Stimulated activated CD4-positive, alpha-beta T cell treated with anti-CD3 and anti-CD28 coated beads, Interleukin-15, amount 100 ng/mL, for 48 hours (primary cell): ENCODE measurements at regions not wholly inside any gene's neighbourhood (a gene's known extent, or its start where the extent isn't known, plus 50 kb on each side); places are given as distances from the start of the nearest gene placed in this dataset.

Experiments
- DNase-seq, 2 donors: peaks; one replicate each; pipeline ENCODE4 v3.0.0-alpha.2; 2020; ENCODE audit warnings: low read depth in 2 of 2

DNA sequence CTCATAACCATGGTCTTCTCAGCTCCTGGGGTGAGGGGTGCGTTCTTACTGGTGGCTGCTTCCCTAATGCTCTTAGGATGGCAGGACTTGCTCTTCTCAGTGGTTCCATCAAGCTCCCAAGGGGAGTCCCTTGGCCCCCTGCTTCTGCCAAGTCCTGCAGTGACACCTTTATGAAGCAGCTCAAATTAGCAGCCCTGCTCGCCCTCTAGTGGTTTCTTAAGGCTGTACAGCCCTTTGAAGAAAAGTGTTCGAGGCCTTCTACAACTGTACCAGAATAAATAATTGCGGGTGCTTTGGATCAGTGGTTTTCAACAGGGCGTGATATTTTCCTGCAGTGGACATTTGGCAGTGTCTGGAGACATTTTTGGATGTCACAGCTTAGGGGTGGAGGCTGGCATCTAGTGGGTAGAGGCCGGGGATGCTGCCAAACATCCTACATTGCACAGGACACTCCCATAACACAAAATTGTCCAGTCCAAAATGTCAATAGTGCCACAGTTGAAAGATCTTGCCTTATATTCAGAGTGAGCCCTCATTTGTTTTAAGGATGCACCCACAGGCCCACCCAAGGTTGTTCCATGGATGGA is 204.7 kb upstream of the S100G start:
- DNase-seq, result peak in 1 of 2 donors; percentile 12

DNA sequence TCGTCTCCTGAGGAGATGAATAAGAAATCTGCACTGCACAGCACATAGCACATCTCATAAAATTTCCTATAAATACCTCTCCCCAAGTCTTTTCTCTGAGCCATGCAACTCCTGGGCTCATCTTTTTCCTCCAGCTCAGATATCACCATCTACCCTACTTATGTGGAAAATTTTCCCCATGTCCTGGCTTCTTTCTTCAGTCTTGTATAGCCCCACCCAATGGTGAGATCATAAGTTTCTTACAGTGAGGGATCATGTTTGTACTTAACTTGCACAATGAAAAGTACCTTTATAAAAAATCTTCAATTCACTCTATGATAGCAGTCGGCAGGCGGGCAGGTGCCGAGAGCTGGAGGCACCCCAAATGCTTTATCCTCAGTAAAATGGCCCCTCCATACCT is 198.6 kb upstream of the S100G start:
- DNase-seq, result no peak

DNA sequence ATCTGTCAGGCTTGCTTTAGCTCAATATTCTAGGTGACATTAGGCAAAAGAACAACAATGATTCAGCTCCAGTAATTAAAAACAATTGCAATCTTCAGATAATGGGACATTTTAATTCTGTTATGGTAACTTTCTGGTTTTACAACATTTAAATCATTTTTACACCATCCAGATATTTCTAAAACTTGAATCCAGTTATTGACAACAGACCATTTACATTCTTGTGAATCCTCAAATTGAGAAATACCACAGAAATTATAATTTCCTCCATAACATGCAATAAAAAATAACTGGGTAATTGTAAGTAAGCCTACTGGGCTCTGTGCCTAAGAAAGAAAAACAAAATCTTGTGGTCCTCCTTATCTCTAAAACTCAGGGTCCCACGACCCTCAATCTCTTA is 195.0 kb upstream of the S100G start:
- no peak for DNase-seq

DNA sequence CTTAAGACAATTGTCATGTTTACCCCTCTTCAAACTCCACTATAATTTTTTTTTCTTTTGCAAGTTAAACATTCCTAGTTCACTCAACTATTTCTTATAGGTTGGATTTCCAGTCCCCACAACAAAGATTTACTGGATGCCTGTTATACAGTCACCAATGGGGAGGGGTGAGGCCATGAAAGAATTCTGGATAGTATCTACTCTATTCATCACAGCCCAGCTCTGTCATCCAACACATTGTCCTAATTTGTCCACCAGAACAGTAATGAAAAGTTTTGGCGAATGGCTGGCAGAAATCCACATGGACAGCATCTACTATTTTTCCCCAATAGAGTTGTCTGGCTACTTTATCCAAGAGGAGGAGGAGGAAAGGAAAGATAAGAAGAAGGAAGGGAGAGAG is 192.7 kb upstream of the S100G start:
- no peak for DNase-seq

DNA sequence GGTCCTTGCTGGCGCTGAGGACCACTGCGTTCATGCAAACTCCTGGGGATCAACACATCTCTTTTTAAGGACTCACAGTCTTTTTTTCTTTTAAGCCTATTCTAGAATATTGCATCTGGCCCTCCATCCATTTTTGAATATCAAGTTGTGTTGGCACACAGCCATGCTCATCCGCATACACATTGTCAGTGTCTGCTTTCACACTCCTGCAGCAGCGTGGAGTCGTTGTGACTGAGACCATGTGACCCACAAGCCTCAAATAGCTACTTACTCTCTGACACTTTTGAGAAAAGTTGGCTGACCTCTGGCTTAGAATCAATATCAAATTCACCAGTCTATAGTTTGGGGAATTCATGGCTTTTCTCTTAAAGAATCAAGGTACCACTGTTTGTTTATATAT is 191.8 kb upstream of the S100G start:
- no peak for DNase-seq

DNA sequence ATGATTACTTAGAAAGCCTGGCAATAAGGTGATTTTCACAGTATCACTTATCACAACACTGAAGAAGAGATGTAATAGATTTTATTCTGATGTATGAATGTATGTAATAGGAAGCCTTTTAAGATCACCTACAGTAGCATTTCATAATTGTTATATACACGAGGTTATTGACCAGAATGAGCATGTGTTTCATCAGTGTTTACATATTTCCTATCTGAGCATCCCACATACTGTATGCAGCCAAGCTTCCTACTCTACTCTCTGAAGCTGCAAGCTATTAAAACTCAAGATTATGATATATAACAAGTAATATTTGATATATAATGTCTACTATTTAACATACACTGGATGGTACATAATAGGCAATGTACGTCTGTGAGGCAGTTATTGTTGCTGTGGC is 190.9 kb upstream of the S100G start:
- DNase-seq, result no peak

DNA sequence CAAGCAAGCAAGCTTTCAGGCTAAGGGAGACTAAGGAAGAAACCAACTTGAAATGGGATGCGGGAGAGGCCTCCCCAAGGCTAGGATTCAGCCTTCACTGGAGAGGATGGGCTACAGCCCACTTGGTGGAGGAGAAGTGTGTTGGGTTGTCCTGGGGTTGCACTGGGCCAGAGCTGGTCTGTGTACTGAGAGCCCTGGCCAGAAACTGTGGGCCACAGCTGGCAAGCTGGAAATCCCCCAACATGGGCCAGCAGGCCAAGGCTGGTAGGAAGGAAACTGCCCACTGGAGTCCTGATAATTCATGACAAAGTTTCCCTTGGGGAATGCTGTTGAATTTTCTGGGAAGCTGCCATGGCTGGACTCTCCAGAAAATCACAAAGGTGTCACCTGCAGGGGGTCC is 188.0 kb upstream of the S100G start:
- no peak for DNase-seq

DNA sequence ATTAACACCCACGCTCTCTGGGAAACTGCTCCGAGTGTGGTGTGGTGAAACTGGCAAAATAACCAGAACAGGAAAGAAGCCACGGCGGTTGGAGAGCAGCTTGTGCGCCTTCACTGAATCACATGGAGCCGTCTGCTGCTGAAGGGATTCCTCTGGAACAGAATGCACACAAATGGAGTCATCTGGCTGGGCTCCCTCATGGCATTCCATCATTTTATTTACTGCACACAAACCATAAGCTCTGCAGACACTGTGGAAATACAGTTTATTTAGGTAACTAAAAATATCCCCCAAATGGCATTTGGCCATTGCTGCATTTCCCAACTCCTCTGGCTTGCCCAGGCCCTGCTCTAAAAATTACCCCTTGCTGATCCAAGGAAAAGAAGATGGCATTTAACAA is 187.0 kb upstream of the S100G start:
- no peak for DNase-seq

DNA sequence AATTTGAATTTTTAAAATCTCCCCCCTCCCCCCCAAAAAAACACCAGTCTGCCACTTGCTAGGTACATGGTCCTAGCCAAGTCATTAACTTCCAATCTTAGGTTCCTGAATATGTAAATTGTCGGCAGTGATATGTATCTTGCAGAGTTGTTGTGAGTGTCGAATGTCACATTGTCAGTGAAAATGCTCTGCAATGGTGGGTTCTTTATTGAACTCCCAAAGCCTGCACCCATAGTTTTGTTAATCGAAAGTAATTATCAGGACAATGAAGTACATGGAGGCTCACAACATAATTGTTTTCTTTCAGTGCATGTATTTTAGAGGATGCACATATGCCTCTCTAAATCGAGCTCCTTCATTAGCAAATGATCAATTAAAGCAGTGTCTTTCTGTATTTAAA is 185.6 kb upstream of the S100G start:
- DNase-seq, result no peak

DNA sequence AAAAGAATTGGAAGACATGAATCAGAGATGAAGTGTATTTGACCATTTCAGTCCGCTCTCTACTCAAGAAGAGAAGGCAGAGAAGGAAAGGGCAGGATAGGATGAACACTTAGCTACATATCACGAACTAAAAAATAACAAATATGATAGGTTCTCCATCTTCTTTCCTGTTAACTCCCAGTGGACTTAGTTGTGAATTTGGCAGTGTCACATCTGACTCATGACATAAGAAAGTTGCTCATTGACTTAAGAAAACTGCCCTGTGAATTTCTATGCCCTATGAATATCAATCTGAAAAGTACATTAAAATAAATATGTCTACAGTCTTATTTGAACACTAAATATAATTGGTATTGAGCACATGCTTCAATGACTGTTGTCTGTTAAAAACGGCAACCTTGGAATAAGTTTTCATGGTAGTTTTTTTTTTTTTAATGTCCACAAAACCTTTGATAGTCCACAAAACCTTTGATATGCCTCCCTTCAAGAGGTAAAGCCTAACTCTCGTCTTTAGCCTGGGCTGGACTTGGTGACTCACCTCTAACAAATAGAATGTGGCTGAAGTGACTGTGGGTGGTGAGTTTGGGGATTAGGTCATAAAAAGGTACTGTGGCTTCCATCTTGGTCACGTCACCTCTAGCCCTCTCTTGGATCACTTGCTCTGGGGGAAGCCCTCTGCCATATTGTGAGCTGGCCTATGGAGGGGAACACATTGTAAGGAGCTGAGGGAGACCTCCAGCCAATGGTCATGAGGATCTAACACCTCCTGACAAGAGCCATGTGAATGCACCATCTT is 184.7 kb upstream of the S100G start:
- no peak for DNase-seq

DNA sequence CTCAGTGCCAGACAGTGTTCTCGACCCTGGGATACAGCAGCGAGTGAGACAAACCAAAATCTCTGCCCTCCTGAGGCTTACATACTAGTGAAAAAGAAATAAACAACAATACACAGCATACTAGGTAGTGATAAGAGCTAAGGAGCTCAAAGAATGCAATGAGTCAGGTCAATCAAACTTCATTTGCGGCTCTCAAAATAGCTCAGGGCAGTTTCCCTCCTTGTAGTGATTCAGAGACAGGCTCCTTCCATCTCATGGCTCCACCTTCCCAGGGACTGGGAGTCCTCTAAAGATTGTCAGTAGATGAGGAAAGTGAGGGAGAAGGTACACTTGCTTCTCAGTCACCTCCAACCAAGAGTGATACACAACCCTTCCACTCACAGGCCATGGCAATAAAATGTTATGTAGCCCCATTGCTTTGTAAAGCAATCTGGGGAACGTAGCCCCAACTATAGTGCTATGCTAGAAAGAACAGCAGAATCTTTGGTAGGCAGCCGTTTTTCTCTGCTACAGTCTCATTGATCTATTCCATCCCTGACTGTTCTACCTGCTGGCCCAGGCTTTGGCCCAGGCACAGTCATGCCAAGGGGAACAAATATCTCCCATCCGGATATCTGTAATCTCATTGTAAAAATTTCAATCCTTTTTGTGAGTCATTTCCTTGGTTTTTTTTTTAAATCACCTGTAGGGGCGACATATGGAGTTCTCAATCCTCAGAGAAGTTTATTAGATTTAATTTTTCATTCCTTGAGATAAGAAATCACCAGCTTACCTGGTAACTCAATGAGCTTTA is 183.1 kb upstream of the S100G start:
- no peak for DNase-seq

DNA sequence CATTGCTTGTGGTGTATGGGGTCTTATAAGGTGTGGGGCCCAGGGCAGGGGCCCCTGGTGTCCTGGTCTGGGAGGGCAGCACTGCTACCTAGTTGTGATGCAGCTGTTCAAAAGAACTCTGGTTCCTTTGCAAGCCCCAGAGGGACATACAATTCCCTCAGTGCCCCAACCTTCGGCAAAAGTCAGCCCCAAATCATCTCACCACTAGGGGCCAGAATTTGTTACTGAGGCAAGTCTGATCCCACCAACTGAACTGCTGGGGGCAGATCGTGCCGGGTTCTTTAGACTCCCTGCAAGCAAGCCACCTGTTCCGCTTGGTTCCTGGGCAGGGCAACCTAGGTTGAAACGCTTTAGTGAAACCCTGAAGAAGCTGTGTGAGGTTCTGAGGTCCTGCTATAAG is 180.1 kb upstream of the S100G start:
- no peak for DNase-seq

DNA sequence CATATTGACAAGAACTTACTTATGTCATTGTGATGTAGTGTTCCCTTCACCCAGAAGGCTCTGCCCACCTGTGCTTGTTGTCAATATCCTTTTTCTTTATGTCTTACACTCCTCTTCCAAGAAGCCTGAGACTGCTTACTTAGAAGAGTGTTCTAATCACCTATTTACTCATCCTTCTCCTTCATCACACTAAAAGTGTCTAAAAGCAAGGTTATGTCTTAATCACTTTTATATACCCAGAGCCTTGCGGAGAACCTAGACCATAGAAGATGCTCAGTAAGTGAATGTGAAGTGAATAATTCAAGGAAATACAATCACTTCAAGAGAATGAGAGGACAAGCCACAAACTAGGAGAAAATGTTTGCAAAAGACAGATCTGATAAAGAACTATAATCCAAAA is 177.6 kb upstream of the S100G start:
- DNase-seq, result no peak

DNA sequence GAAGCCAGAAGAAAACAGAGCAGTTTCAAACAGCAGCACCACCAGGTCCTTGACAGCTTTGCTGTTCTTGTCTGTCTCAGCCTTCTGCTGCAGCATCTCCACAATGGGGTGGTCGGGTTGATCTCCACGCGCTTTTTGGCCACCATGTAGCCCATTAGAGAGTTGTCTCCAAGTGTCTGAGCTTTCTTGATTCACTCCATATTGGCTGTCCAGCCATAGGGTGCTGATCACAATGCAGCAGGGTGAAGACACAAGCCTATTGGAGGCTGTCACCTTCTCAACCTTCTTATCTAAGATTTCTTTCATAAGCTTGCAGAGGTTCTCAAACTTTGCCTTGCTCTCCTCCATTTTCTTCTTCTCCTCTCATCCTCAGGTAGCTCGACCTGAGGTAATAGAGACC is 175.4 kb upstream of the S100G start:
- DNase-seq, result no peak

DNA sequence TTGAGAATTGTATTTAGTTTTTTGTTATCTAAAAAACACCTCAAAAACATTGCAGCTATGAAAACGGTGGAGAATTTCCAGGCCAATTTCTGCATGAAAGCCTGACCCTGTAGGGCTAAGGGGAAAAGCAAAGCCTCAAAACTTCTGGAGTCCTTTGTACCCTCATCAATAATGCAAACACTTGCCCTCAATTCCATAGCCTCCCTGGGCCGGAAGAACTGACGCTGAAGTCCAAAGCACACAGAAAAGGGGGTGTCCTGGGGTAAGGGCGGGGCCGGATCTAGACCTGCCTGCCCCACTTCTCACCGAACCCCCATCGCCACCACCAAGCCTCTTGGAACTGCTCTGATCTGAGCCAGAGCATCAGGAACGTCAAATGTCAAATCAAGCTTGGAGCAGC is 173.9 kb upstream of the S100G start:
- no peak for DNase-seq

DNA sequence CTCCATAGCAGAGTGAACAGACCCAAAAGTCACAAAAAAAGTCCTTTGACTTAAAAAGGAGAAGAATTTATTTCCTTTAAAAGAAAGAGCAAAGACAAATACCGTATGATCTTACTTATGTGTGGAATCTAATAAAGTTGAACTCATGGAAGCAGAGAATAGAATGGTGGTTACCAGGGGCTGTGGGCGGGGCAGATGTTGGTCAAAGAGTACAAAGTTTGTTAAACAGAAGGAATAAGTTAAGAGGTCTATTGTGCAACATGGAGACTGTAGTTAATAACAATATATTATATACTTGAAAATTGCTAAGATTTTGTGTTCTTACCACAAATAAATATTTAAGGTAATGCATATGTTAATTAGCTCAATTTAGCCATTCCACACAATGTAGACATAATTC is 173.3 kb upstream of the S100G start:
- DNase-seq, result no peak

DNA sequence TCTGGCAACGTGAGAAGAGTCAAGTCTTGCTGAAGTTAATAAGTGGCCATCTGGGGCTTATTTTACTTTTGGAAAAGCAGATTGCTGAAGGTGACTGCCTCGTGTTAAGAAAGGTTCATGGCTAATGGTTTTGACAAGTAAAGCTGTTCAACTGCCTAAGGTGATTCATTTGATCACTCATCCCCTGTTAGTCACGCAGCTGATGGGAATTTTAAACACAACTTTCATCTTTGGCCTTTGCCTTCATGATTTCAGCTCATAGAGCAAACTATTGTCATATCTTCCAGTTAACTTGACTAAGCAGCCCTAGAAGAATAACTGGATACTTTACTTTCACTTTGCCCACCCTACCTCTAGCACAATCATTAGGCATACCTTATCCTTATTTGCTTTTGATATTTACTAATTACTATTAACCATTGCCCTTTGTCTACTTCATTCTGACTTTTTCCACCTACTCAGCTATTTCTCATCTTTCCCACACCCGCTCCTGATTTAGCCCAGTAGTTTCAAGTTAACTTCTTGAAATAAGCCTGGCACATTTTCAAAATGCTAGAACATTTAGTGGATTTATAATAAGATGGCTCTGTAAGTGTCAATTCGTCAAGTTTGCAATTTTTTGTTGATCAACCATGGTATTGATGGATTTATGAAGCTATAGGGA is 170.6 kb upstream of the S100G start:
- DNase-seq, result peak in 1 of 2 donors; percentile 11

DNA sequence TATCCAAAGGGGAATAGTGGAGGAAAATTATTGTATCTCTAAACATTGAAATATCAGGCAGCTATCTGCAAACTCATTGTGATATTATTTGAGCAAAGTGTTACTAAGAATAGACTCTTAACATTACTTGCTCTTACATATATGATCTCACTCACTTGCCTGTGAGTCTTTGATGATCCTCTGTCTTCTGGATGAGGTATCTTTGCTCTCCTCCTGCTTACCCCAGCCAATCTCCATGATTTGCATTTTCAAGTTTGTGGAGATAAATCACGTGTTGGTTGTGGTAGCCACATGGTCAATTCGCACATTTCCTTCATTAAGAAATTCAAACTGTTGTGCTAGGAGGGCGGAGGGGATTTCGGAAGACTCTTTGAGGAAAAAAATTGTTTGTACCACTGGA is 169.9 kb upstream of the S100G start:
- no peak for DNase-seq

DNA sequence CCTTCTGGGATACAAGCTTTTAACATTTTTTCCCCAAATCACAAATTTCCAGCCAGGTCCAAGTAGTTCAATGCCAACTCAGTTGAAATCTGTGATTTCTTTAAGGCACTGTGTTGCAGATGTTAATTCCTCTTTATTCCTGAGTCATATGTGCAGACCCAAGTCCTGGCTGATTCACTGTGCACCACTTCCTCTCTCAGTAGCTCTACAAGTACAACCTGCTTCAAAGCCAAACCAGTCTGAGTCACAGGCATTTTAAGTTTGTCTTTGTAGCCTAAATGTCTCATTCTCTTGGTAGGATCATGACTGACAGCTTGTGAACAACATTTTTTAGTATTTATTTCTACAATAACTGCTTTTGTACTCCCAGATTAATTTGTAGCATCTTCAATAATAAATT is 165.6 kb upstream of the S100G start:
- DNase-seq, result peak in 1 of 2 donors; percentile 35

DNA sequence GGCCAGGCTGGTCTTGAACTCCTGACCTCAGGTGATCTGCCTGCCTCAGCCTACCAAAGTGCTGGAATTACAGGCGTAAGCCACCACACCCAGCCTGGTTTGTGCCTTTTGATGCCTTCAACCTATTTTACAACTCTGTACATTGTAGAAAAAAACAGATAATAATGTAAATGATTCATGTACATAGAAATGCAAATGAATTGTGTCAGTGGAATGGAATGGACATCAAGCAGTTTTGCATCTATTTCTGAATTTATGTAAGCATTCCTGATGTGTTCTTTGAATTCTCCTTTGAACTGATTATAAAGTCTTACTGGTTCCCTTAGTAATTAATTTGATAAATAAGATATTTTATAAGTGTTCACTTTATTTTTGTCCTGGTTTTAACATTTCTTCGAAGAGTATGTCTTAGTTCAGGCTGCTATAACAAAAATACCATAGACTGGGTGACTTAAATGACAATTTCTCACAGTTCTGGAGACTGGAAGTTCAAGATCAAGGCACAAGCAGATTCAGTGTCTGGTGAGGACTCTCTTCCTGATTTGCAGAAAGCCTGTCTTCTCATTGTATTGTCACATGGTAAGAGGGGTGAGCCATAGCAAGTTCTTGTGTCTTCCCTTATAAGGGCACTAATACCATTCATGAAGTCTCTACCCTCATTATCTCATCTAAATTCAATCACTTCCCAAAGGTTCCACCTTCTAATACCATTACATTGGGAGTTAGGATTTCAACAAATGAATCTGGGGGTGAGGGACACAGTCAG is 162.2 kb upstream of the S100G start:
- no peak for DNase-seq

DNA sequence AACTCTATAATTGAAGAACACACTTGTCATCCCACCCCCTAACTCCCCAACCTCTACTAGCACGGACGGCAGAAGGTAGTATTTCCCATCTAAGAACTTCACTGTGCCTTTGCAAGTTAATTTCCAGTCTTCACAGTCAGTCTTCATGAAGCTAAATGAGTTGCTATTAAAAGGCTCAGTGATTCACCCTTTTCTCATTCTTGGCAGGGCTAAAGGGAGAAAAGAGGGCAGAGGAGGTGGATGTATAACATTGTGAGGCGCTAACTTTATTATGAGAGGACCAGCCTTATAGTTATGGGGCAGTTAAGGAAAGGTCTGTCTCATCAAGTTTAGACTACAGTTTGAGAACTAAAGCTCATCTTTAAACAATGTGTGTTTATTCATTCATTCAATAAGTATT is 161.0 kb upstream of the S100G start:
- no peak for DNase-seq

DNA sequence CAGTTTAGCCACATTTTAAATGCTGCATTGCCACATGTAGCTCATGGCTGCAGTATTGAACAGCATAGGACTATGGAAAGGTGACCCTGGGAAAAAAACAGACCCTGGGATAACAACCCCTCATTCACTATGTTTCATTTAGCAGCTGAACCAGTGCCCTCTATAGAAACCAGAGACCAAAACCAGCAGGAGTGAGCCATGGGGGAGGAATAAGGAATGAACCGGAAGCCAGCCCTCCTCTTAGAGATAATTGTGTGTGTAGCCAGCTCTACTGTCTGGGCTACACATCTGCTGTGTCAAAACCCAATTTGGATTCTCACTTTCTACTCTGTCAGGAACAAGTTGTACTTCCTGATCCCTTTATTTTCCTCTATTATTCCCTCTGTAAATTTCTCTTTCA is 158.5 kb upstream of the S100G start:
- no peak for DNase-seq
